ENCODE measurements at regions not wholly inside any gene's neighbourhood (a gene's known extent, or its start where the extent isn't known, plus 50 kb on each side); places are given as distances from the start of the nearest gene placed in this dataset.
A peak's percentile ranks its signal among the peaks of the same experiment; 100 is the strongest.

DNA sequence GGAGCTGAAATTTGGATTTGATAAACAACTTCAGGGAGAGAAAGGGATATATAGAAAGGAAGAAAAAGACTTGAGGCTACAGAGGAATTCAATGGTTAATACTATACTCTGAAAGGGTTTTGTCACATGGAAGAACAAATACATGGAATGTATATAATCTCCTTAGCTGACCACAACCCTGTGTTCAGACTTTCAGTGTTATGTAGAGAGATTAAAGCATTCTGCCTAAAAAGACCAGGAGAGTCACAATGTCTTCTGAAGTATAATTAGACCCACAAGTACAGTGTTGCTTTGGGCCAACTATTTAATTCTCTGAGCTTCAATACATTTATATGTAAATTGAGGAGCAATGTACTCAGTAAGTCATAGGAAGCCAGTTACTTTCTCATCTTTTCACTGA, 123.8 kb upstream of the FSHR start:
- Mint-ChIP-seq H3K27ac (no peak overlapping the region), H3K36me3 (ENCODE audit: low read depth) (no peaks in the 10 kb centered on the region), H3K4me1 (peaks cover 3% of the 10 kb centered on the region)

DNA sequence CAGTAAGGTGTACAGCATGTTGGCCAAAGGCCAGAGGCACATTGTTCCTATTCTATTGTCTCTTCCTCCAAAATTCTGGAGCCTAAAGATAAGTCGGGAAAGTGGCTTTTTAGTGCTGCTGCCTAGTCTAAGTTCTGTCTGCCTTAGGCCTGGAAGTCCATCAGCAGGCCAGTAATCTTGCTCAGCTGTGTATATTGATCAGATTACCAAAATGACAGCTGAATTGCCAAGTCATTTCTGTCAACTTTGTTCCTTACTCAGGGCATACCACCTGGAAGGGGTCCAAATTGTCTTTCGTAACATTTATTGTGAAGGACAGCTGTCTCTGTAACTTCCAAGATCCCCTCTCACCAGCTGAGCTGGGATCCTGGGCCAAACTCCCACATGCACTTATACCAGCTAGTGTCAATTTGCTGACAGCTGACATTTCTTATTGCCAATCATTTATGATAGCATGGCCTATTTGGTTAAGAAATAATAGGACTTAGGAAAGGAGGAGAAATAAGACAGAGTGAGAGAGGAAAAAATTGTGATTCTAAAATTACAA, 116.8 kb upstream of the FSHR start:
- Mint-ChIP-seq H3K4me1 (peaks cover 30% of the 10 kb centered on the region), H3K27ac (peak overlapping the region; percentile 43 to 87 (median 82)), H3K9me3 (no peaks in the 10 kb centered on the region), H3K4me3 (peak overlapping the region in 1 of 3 experiments; percentile 21), H3K36me3 (ENCODE audit: low read depth) (no peaks in the 10 kb centered on the region), H3K27me3 (ENCODE audit: low read depth) (no peaks in the 10 kb centered on the region)
- TF ChIP-seq, protein P1, sequence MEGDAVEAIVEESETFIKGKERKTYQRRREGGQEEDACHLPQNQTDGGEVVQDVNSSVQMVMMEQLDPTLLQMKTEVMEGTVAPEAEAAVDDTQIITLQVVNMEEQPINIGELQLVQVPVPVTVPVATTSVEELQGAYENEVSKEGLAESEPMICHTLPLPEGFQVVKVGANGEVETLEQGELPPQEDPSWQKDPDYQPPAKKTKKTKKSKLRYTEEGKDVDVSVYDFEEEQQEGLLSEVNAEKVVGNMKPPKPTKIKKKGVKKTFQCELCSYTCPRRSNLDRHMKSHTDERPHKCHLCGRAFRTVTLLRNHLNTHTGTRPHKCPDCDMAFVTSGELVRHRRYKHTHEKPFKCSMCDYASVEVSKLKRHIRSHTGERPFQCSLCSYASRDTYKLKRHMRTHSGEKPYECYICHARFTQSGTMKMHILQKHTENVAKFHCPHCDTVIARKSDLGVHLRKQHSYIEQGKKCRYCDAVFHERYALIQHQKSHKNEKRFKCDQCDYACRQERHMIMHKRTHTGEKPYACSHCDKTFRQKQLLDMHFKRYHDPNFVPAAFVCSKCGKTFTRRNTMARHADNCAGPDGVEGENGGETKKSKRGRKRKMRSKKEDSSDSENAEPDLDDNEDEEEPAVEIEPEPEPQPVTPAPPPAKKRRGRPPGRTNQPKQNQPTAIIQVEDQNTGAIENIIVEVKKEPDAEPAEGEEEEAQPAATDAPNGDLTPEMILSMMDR (IDR thresholded peaks at IDR 0.05; ENCODE audit: unreplicated experiment in 3 of 3), result no peak

More for the DNA sequence above, 123.8 kb upstream of the FSHR start:
- TF ChIP-seq, protein P1 (IDR thresholded peaks at IDR 0.05; ENCODE audit: unreplicated experiment in 3 of 3), result no peak
- H3K4me3 Mint-ChIP-seq, result no peak overlapping the region
- peaks cover 16% of the 10 kb centered on the region for H3K9me3 Mint-ChIP-seq
- no peaks in the 10 kb centered on the region for H3K27me3 Mint-ChIP-seq (ENCODE audit: low read depth)

DNA sequence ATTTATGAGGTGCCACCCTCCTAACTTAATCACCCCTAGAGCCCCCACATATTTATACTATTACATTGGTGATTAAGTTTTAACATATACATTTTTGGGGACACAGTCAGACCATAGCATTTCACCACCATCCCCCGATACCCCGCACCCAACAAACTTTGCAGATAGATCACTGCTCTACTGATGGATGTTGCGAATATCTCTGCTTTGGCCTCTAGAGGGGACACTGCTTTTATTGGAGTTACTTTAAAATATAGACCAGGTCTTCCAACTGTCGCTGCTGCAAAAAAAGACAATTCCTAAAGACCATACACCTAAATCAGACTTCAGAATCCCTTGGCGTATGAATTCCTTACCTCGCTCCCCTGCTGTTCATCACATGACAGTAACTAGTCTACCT, 115.8 kb upstream of the FSHR start:
- Mint-ChIP-seq H3K4me1 (peaks cover 30% of the 10 kb centered on the region), H3K27ac (peak overlapping the region in 1 of 3 experiments; percentile 82), H3K27me3 (ENCODE audit: low read depth) (no peaks in the 10 kb centered on the region), H3K9me3 (no peaks in the 10 kb centered on the region), H3K36me3 (ENCODE audit: low read depth) (no peaks in the 10 kb centered on the region), H3K4me3 (no peak overlapping the region)
- TF ChIP-seq, protein P1 (IDR thresholded peaks at IDR 0.05; ENCODE audit: unreplicated experiment in 3 of 3), result no peak

DNA sequence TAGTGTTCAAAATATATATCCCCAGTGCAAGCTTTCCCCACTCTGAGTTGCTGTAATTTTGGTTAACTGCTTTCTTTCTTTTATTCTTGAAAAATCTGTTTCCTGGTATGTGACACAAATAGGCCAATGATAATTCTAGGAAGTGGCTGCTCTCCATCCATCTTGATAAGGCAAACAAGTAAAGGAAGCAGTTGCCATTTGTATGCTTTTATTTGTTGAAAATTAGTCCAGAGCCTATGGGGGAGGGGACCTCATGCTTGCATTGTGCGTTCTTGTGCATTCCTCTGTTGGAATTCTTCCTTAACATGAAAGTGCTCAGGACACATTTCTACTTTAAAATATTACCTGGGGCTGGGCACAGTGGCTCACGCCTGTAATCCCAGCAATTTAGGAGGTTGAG, 111.2 kb upstream of the FSHR start:
- no peak overlapping the region for H3K4me3 Mint-ChIP-seq
- H3K4me1 Mint-ChIP-seq, result peaks cover 10% of the 10 kb centered on the region
- no peak overlapping the region for H3K27ac Mint-ChIP-seq
- no peaks in the 10 kb centered on the region for H3K9me3 Mint-ChIP-seq
- no peaks in the 10 kb centered on the region for H3K36me3 Mint-ChIP-seq (ENCODE audit: low read depth)
- TF ChIP-seq, protein P1 (IDR thresholded peaks at IDR 0.05; ENCODE audit: unreplicated experiment in 3 of 3), result no peak
- no peaks in the 10 kb centered on the region for H3K27me3 Mint-ChIP-seq (ENCODE audit: low read depth)

DNA sequence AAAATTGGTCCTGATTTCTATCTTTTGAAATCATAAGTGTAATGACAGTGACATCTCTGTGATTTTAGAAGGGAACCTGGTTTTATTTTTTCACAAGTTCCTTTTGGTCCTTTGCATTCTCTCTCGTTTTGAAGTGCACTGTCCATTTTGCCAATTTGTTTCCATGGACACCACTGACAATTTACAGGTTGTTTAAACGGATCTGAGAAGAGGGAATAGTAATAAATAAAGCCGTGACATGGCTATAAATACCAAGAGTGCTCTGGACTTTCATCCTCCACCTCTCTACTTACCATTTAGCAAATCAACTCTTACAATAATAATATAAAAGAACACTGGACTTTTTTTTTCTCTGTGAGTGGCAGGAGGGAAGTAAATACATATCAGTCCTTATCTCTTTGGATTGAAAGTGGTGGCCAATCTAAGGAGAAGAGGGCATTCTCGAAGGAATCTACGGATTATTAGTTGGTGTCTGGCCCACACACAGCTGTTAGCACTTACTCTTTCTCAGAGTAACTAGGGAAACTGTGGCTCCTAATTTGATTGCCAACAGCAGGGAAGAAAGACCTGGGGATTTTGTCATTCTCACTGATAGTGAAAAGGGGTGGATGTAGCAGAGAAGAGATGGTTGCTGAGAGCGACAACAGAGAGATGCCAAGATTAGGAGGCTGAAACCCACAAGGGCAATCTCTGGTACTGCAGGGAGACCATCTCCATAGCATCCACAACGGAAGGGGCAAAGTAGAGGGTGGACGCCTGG, 108.7 kb upstream of the FSHR start:
- TF ChIP-seq, protein P1 (IDR thresholded peaks at IDR 0.05; ENCODE audit: unreplicated experiment in 3 of 3), result no peak
- Mint-ChIP-seq H3K27me3 (ENCODE audit: low read depth) (no peaks in the 10 kb centered on the region), H3K27ac (peak overlapping the region in 1 of 3 experiments; percentile 14), H3K4me3 (no peak overlapping the region), H3K36me3 (ENCODE audit: low read depth) (no peaks in the 10 kb centered on the region), H3K4me1 (peaks cover 6% of the 10 kb centered on the region), H3K9me3 (no peaks in the 10 kb centered on the region)

DNA sequence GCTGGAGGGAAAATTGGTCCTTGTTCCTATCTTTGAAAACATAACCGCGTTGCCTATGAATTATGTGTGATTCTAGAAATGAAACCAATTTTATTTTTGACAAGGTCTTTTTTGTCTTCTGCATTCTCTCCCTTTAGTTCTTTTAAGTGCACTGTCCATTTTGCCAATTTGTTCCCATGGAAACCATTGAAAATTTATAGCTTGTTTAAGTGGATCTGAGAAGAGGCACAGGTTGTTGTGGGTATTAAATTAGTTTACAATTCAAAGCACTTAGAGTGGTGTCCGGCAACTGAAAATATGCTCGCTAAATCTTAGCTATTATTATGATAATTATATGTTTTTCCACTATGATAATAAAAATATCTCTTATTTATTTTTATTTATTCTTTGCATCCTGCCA, 107.5 kb upstream of the FSHR start:
- peaks cover 6% of the 10 kb centered on the region for H3K4me1 Mint-ChIP-seq
- no peak overlapping the region for H3K4me3 Mint-ChIP-seq
- H3K27ac Mint-ChIP-seq, result no peak overlapping the region
- no peaks in the 10 kb centered on the region for H3K9me3 Mint-ChIP-seq
- no peaks in the 10 kb centered on the region for H3K36me3 Mint-ChIP-seq (ENCODE audit: low read depth)
- H3K27me3 Mint-ChIP-seq (ENCODE audit: low read depth), result no peaks in the 10 kb centered on the region
- TF ChIP-seq, protein P1 (IDR thresholded peaks at IDR 0.05; ENCODE audit: unreplicated experiment in 3 of 3), result no peak
